ENCODE measurements at regions not wholly inside any gene's neighbourhood (a gene's known extent, or its start where the extent isn't known, plus 50 kb on each side); places are given as distances from the start of the nearest gene placed in this dataset.

DNA sequence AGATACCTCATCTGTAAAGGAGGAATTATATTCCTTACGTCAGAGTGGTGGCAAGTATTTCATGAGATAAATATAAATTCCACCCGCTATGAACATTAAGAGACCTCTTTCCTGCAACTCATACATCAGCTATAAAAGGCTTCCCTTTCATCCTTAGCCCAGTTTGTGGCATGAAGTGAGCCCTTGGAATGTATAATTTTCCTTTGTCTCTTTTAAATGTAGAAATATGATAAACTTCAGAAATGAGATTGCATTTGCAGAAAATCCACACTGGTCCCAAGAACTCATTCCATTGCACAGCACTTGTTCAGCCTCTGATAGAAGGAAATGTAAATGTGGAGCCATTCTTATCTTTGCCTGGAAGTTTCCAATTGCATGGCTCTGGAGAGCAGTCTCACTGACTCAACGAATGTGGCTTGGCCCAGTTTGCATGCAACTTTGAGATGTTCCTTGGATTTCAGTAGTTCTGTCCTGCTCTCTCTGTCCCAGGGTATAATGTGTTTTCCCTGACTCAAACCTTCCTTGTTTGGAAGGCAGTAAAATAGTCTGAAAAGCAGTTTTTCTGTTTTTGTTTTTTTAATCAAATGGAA is 746.4 kb downstream of the CDH11 start:
- CTCF ChIA-PET: no interaction called here
- H3K27ac Mint-ChIP-seq (ENCODE audit: unreplicated experiment): no peak overlapping the region
- H3K27me3 ChIP-seq (replicated peaks; ENCODE audit: control insufficient read depth, insufficient read depth, low read length): no peaks in the 10 kb centered on the region
- DNase-seq: no peak
- no peaks in the 10 kb centered on the region for H3K36me3 ChIP-seq (ENCODE audit: control insufficient read depth, insufficient read depth, low read length)
- intact Hi-C loops (cut with micrococcal nuclease; ENCODE audit: unreplicated experiment): no loop called here
- H3K4me3 ChIP-seq (ENCODE audit: low read depth, low read length): no peak overlapping the region
- H3K9me3 Mint-ChIP-seq (ENCODE audit: unreplicated experiment): no peaks in the 10 kb centered on the region
- no peaks in the 10 kb centered on the region for H3K4me1 ChIP-seq
- H3K9me3 ChIP-seq: no peaks in the 10 kb centered on the region
- no peaks in the 10 kb centered on the region for H3K36me3 Mint-ChIP-seq (ENCODE audit: insufficient read depth, unreplicated experiment)
- H3K27me3 Mint-ChIP-seq (ENCODE audit: insufficient read depth, unreplicated experiment): no peaks in the 10 kb centered on the region
- no TSS peak for BruUV-seq (replicated peaks)
- H3K4me1 Mint-ChIP-seq (ENCODE audit: low read depth, unreplicated experiment): no peaks in the 10 kb centered on the region
- TF ChIP-seq, protein P1, sequence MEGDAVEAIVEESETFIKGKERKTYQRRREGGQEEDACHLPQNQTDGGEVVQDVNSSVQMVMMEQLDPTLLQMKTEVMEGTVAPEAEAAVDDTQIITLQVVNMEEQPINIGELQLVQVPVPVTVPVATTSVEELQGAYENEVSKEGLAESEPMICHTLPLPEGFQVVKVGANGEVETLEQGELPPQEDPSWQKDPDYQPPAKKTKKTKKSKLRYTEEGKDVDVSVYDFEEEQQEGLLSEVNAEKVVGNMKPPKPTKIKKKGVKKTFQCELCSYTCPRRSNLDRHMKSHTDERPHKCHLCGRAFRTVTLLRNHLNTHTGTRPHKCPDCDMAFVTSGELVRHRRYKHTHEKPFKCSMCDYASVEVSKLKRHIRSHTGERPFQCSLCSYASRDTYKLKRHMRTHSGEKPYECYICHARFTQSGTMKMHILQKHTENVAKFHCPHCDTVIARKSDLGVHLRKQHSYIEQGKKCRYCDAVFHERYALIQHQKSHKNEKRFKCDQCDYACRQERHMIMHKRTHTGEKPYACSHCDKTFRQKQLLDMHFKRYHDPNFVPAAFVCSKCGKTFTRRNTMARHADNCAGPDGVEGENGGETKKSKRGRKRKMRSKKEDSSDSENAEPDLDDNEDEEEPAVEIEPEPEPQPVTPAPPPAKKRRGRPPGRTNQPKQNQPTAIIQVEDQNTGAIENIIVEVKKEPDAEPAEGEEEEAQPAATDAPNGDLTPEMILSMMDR (IDR thresholded peaks at IDR 0.05; ENCODE audit: insufficient read depth in 1 of 2, low read depth in 1 of 2, low read length in 1 of 2, severe bottlenecking in 1 of 2, unreplicated experiment in 1 of 2): no peak
- no peak overlapping the region for H3K4me3 Mint-ChIP-seq (ENCODE audit: unreplicated experiment)
- POLR2A ChIA-PET: no interaction called here

DNA sequence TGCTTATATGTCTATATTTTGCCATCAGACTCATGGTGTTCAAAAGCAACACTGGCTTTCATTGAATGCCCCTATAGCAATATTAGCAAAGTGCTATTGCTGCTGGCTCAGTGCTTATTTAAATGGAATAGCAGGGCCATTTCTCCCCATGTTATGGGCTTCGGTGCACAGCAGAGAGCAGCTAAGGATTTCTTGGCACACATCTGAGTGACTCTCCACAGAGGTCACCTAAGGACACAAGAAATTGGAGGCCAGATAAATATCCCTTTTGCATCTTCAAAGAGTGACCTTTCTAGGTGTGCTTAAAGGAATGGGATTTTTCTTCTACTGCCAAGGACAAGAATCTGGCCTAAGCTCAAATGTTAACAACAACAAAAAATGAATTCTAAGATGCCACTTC is 751.8 kb downstream of the CDH11 start:
- H3K4me1 ChIP-seq: no peaks in the 10 kb centered on the region
- Mint-ChIP-seq H3K9me3 (ENCODE audit: unreplicated experiment) (no peaks in the 10 kb centered on the region), H3K4me1 (ENCODE audit: low read depth, unreplicated experiment) (no peaks in the 10 kb centered on the region), H3K27ac (ENCODE audit: unreplicated experiment) (no peak overlapping the region), H3K27me3 (ENCODE audit: insufficient read depth, unreplicated experiment) (no peaks in the 10 kb centered on the region), H3K4me3 (ENCODE audit: unreplicated experiment) (no peak overlapping the region), H3K36me3 (ENCODE audit: insufficient read depth, unreplicated experiment) (no peaks in the 10 kb centered on the region)
- intact Hi-C loops (cut with micrococcal nuclease; ENCODE audit: unreplicated experiment): no loop called here
- ChIA-PET POLR2A (no interaction called here), CTCF (no interaction called here)
- TF ChIP-seq, protein P1 (IDR thresholded peaks at IDR 0.05; ENCODE audit: insufficient read depth in 1 of 2, low read depth in 1 of 2, low read length in 1 of 2, severe bottlenecking in 1 of 2, unreplicated experiment in 1 of 2): no peak
- no TSS peak for BruUV-seq (replicated peaks)
- no peak for DNase-seq
- no peaks in the 10 kb centered on the region; the same call in 1 of the 2 replicates for H3K9me3 ChIP-seq
- H3K27me3 ChIP-seq (replicated peaks; ENCODE audit: control insufficient read depth, insufficient read depth, low read length): no peaks in the 10 kb centered on the region
- H3K4me3 ChIP-seq (ENCODE audit: low read depth, low read length): no peak overlapping the region
- no peaks in the 10 kb centered on the region for H3K36me3 ChIP-seq (ENCODE audit: control insufficient read depth, insufficient read depth, low read length)

DNA sequence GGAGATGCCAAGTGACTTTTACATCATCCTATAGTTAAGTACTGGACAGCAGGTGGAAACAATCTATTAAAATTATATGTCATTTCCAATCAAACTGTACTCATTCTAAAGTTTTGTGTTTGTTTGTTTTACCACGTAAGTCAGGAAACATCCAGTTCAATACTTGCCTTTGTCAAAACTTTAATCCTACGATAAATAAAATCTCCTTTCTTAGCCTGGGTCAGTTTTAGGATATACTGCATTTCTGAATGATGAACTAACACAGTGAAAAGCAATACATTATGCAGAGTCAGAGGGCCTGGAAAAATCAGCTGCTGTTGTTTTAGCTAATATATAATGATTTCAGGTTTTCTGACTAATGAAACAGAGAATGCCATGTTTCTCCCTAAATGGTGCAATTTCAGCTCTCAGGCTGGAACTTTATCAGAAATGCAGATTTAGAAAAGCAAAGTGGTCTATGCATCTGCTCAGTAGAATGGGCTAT is 756.4 kb downstream of the CDH11 start:
- ChIA-PET CTCF (no interaction called here), POLR2A (no interaction called here)
- no peak for DNase-seq
- Histone ChIP-seq H3K9me3 (no peaks in the 10 kb centered on the region; the same call in 1 of the 2 replicates), H3K36me3 (ENCODE audit: control insufficient read depth, insufficient read depth, low read length) (no peaks in the 10 kb centered on the region), H3K27me3 (replicated peaks; ENCODE audit: control insufficient read depth, insufficient read depth, low read length) (no peaks in the 10 kb centered on the region), H3K4me1 (no peaks in the 10 kb centered on the region), H3K4me3 (ENCODE audit: low read depth, low read length) (no peak overlapping the region)
- intact Hi-C loops (cut with micrococcal nuclease; ENCODE audit: unreplicated experiment): no loop called here
- Mint-ChIP-seq H3K27me3 (ENCODE audit: insufficient read depth, unreplicated experiment) (peaks cover 4% of the 10 kb centered on the region), H3K4me1 (ENCODE audit: low read depth, unreplicated experiment) (no peaks in the 10 kb centered on the region), H3K4me3 (ENCODE audit: unreplicated experiment) (no peak overlapping the region), H3K36me3 (ENCODE audit: insufficient read depth, unreplicated experiment) (no peaks in the 10 kb centered on the region), H3K27ac (ENCODE audit: unreplicated experiment) (no peak overlapping the region), H3K9me3 (ENCODE audit: unreplicated experiment) (no peaks in the 10 kb centered on the region)
- TF ChIP-seq, protein P1 (IDR thresholded peaks at IDR 0.05; ENCODE audit: insufficient read depth in 1 of 2, low read depth in 1 of 2, low read length in 1 of 2, severe bottlenecking in 1 of 2, unreplicated experiment in 1 of 2): no peak
- no TSS peak for BruUV-seq (replicated peaks)
